ENCODE measurements at regions not wholly inside any gene's neighbourhood (a gene's known extent, or its start where the extent isn't known, plus 50 kb on each side); places are given as distances from the start of the nearest gene placed in this dataset.
A peak's percentile ranks its signal among the peaks of the same experiment; 100 is the strongest.
"Not testable (repeated sequence)": the region's sequence is repeated elsewhere in the genome, so short reads cannot be mapped to it uniquely, and the experiment has no call there.

GRCh38 chr7:65770473-65771225, 102.2 kb upstream of the VKORC1L1 start:
- H3K4me3 ChIP-seq (ENCODE audit: control insufficient read depth, low read depth, low read length): peak overlapping the region; percentile 92
- peak; percentile 69 for DNase-seq (ENCODE audit: low read depth)

GRCh38 chr7:65771226-65771569, 101.7 kb upstream of the VKORC1L1 start:
- peak overlapping the region; percentile 92 for H3K4me3 ChIP-seq (ENCODE audit: control insufficient read depth, low read depth, low read length)

GRCh38 chr7:65776677-65777076, 96.2 kb upstream of the VKORC1L1 start:
- not testable (repeated sequence) for DNase-seq (ENCODE audit: low read depth); H3K4me3 ChIP-seq (ENCODE audit: control insufficient read depth, low read depth, low read length)

More at GRCh38 chr7:65771226-65771569, 101.7 kb upstream of the VKORC1L1 start:
- DNase-seq (ENCODE audit: low read depth): not testable (repeated sequence)

- not testable (repeated sequence) for H3K4me3 ChIP-seq (ENCODE audit: control insufficient read depth, low read depth, low read length); DNase-seq (ENCODE audit: low read depth)
Observed at GRCh38 chr7:65789943-65790342, 82.9 kb upstream of the VKORC1L1 start.

GRCh38 chr7:65791788-65792187, 81.1 kb upstream of the VKORC1L1 start:
- not testable (repeated sequence) for H3K4me3 ChIP-seq (ENCODE audit: control insufficient read depth, low read depth, low read length); DNase-seq (ENCODE audit: low read depth)

- DNase-seq (ENCODE audit: low read depth); H3K4me3 ChIP-seq (ENCODE audit: control insufficient read depth, low read depth, low read length): not testable (repeated sequence)
Observed at GRCh38 chr7:65792726-65793125, 80.1 kb upstream of the VKORC1L1 start.

- not testable (repeated sequence) for H3K4me3 ChIP-seq (ENCODE audit: control insufficient read depth, low read depth, low read length); DNase-seq (ENCODE audit: low read depth)
Observed at GRCh38 chr7:65794671-65795391, 78.0 kb upstream of the VKORC1L1 start.

GRCh38 chr7:65795392-65795716, 77.5 kb upstream of the VKORC1L1 start:
- not testable (repeated sequence) for DNase-seq (ENCODE audit: low read depth); H3K4me3 ChIP-seq (ENCODE audit: control insufficient read depth, low read depth, low read length)

GRCh38 chr7:65796205-65796604, 76.7 kb upstream of the VKORC1L1 start:
- no peak overlapping the region for H3K4me3 ChIP-seq (ENCODE audit: control insufficient read depth, low read depth, low read length)
- DNase-seq (ENCODE audit: low read depth): no peak
- TF ChIP-seq CTCF (IDR thresholded peaks at IDR 0.05; ENCODE audit: control insufficient read depth, insufficient read depth, low read depth, low read length, missing control alignments): no peak

- H3K4me3 ChIP-seq (ENCODE audit: control insufficient read depth, low read depth, low read length); DNase-seq (ENCODE audit: low read depth): not testable (repeated sequence)
Observed at GRCh38 chr7:65797086-65797485, 75.8 kb upstream of the VKORC1L1 start.

GRCh38 chr7:65797566-65797965, 75.3 kb upstream of the VKORC1L1 start:
- DNase-seq (ENCODE audit: low read depth); H3K4me3 ChIP-seq (ENCODE audit: control insufficient read depth, low read depth, low read length): not testable (repeated sequence)

GRCh38 chr7:65798111-65799075, 74.5 kb upstream of the VKORC1L1 start:
- peak; percentile 8 for DNase-seq (ENCODE audit: low read depth)
- TF ChIP-seq CTCF (IDR thresholded peaks at IDR 0.05; ENCODE audit: control insufficient read depth, insufficient read depth, low read depth, low read length, missing control alignments): no peak
- no peak overlapping the region for H3K4me3 ChIP-seq (ENCODE audit: control insufficient read depth, low read depth, low read length)

GRCh38 chr7:65800191-65800590, 72.7 kb upstream of the VKORC1L1 start:
- not testable (repeated sequence) for DNase-seq (ENCODE audit: low read depth); H3K4me3 ChIP-seq (ENCODE audit: control insufficient read depth, low read depth, low read length)

Measured in AG09309 (cell line).